Heart right ventricle (tissue), 2 donors: ENCODE measurements at regions not wholly inside any gene's neighbourhood (a gene's known extent, or its start where the extent isn't known, plus 50 kb on each side); places are given as distances from the start of the nearest gene placed in this dataset.

Source experiments
- microRNA-seq, 2 donors: library from miRNA; unstranded; fragments of <30 nt; microRNA quantifications; one replicate each; pipeline ENCODE4 v1.2.0, GENCODE V29; 2021
- donor health status: DM: no; HTN: no; CAD: no.
- donor health status: DM: yes; HTN: yes; CAD: no.

Small RNAs in the stretch of these regions (microRNA-seq; reads per million reads assigned to microRNA genes)
- 0 reads per million in 2 donors for gene MIR6724-3
- 0 reads per million in 2 donors for gene MIR6724-4
